DND-41 (cell line): ENCODE measurements at regions not wholly inside any gene's neighbourhood (a gene's known extent, or its start where the extent isn't known, plus 50 kb on each side); places are given as distances from the start of the nearest gene placed in this dataset.

Source experiments
- EZH2 ChIP-seq: IDR thresholded peaks from 3 replicates; pipeline ENCODE4 v1.6.1; 2012; ENCODE audit warnings: borderline replicate concordance, low read depth, mild to moderate bottlenecking, moderate library complexity, low read length, inconsistent platforms; ENCODE audit not compliant: severe bottlenecking
- TF ChIP-seq, protein P1 (sequence below): IDR thresholded peaks from 2 replicates; pipeline ENCODE4 v1.5.1; 2012; ENCODE audit warnings: borderline replicate concordance, low read length, moderate library complexity, mild to moderate bottlenecking; ENCODE audit not compliant: poor library complexity, severe bottlenecking; ENCODE audit errors: extremely low read depth

DNA sequence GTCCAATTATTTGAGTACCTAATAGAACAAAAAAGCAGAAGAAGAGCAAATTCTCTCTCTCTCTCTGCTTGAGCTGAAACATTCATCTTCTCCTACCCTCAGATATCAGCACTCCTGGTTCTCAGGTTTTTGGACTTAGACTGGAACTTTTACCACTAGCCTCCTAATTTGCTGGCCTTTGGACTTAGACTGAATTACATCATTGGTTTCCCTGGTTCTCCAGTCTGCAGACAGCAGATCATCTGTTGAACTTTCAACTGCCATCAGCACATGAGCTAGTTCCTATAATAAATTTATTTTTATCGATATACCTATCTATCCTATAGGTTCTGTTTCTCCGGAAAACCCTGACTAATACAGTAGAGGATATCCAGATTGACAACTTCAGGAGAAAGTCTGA is 208.9 kb upstream of the GAS1 start:
- TF ChIP-seq, protein P1, sequence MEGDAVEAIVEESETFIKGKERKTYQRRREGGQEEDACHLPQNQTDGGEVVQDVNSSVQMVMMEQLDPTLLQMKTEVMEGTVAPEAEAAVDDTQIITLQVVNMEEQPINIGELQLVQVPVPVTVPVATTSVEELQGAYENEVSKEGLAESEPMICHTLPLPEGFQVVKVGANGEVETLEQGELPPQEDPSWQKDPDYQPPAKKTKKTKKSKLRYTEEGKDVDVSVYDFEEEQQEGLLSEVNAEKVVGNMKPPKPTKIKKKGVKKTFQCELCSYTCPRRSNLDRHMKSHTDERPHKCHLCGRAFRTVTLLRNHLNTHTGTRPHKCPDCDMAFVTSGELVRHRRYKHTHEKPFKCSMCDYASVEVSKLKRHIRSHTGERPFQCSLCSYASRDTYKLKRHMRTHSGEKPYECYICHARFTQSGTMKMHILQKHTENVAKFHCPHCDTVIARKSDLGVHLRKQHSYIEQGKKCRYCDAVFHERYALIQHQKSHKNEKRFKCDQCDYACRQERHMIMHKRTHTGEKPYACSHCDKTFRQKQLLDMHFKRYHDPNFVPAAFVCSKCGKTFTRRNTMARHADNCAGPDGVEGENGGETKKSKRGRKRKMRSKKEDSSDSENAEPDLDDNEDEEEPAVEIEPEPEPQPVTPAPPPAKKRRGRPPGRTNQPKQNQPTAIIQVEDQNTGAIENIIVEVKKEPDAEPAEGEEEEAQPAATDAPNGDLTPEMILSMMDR, result no peak
- no peak for TF ChIP-seq EZH2
